ENCODE measurements at regions not wholly inside any gene's neighbourhood (a gene's known extent, or its start where the extent isn't known, plus 50 kb on each side); places are given as distances from the start of the nearest gene placed in this dataset.

GRCh38 chr3:20747741-20748140, 561.7 kb upstream of the SGO1 start:
- H3K23ac ChIP-seq (ENCODE audit: insufficient read length) = no peak overlapping the region
- WGBS, 2 experiments (ENCODE audit: extremely low coverage in 1 of 2, insufficient coverage in 1 of 2, insufficient read length in 1 of 2, insufficient replicate concordance in 2 of 2, low coverage in 1 of 2, low lambda C conversion rate in 2 of 2, missing lambda C conversion rate in 1 of 2) = 88% methylated on average over 1 of the region's 1 CpG; no CpG with 5 or more reads in 1 of the 2 experiments
- no peak overlapping the region for H3K14ac ChIP-seq (ENCODE audit: insufficient read length)
- POLR2A ChIA-PET (ENCODE audit: partially characterized antibody) = no interaction called here
- H3K9ac ChIP-seq (replicated peaks in 1 of 4; ENCODE audit: extremely low read depth in 1 of 4, low read depth in 3 of 4, low read length in 3 of 4) = no peak overlapping the region
- no peaks in the 10 kb centered on the region for H3K79me2 ChIP-seq (ENCODE audit: control insufficient read depth in 1 of 2, insufficient read depth in 2 of 2, low read length in 2 of 2)
- H4K8ac ChIP-seq (ENCODE audit: extremely low read depth, insufficient read depth, low read length) = no peak overlapping the region
- no peak overlapping the region for H4K5ac ChIP-seq (ENCODE audit: insufficient read length, low read depth, low read length)
- H2AK5ac ChIP-seq (ENCODE audit: low read depth, low read length) = no peak overlapping the region
- H2BK15ac ChIP-seq (ENCODE audit: low read length) = no peak overlapping the region
- DNase-seq (ENCODE audit: low read depth in 1 of 2, low spot score in 2 of 2) (no peak), FAIRE-seq (no peak)
- no peaks in the 10 kb centered on the region for H4K20me1 ChIP-seq (replicated peaks in 1 of 2; ENCODE audit: control insufficient read depth in 1 of 2, insufficient read depth in 2 of 2, low read length in 2 of 2)
- no peaks in the 10 kb centered on the region for H3K79me1 ChIP-seq (ENCODE audit: low read depth, low read length)
- H3K4ac ChIP-seq (replicated peaks; ENCODE audit: insufficient read length, low read depth, low read length) = no peak overlapping the region
- H3K4me2 ChIP-seq (ENCODE audit: insufficient read depth in 1 of 2, low read depth in 2 of 2, low read length in 2 of 2) = no peak overlapping the region
- no peak overlapping the region for H3K4me3 ChIP-seq (ENCODE audit: extremely low read depth in 1 of 4, insufficient read depth in 2 of 4, low read depth in 3 of 4, low read length in 4 of 4)
- CTCF ChIA-PET (ENCODE audit: partially characterized antibody) = no interaction called here
- H2AFZ ChIP-seq (ENCODE audit: low read length) = no peak overlapping the region
- no peak overlapping the region for H2BK120ac ChIP-seq (replicated peaks; ENCODE audit: low read depth, low read length)
- H3K36me3 ChIP-seq (ENCODE audit: control insufficient read depth in 2 of 4, insufficient read depth in 4 of 4, low read length in 3 of 4) = no peaks in the 10 kb centered on the region
- no peak overlapping the region for H2BK5ac ChIP-seq (ENCODE audit: low read depth, low read length)
- peaks cover 0 to 7% (median 1%) of the 10 kb centered on the region in 4 experiments; a peak in 4 of 7 replicates for H3K4me1 ChIP-seq (replicated peaks in 1 of 4; ENCODE audit: control insufficient read depth in 3 of 4, insufficient read depth in 4 of 4, low read length in 3 of 4)
- no peaks in the 10 kb centered on the region for H3K27me3 ChIP-seq (replicated peaks in 1 of 4; ENCODE audit: control insufficient read depth in 3 of 4, extremely low read depth in 1 of 4, insufficient read depth in 3 of 4, low read length in 3 of 4)
- no peak overlapping the region for H2BK20ac ChIP-seq (ENCODE audit: low read length)
- H3K23me2 ChIP-seq (ENCODE audit: low read depth, low read length) = no peaks in the 10 kb centered on the region
- H3K18ac ChIP-seq (ENCODE audit: extremely low read depth, low read length) = no peak overlapping the region
- no peak overlapping the region for H3K56ac ChIP-seq (replicated peaks; ENCODE audit: insufficient read length, low read depth, low read length)
- no peak overlapping the region for H4K91ac ChIP-seq (replicated peaks; ENCODE audit: insufficient read length, low read length)
- H3K9me3 ChIP-seq (ENCODE audit: insufficient read depth in 2 of 2, low read depth in 1 of 2, low read length in 1 of 2) = no peaks in the 10 kb centered on the region
- H2BK12ac ChIP-seq (ENCODE audit: low read depth, low read length) = no peak overlapping the region
- no peak overlapping the region for H3K27ac ChIP-seq (ENCODE audit: low read depth, low read length)
- no peak for TF ChIP-seq GABPA (IDR thresholded peaks at IDR 0.05; ENCODE audit: borderline replicate concordance, insufficient read depth, low read length)
- TF ChIP-seq EGR1 (IDR thresholded peaks at IDR 0.05; ENCODE audit: borderline replicate concordance, low read depth, low read length) = no peak
- no peak for TF ChIP-seq GTF2F1 (IDR thresholded peaks at IDR 0.05; ENCODE audit: borderline replicate concordance, low read depth, low read length)
- TF ChIP-seq EZH2 (IDR thresholded peaks at IDR 0.05; ENCODE audit: low read depth, low read length, severe bottlenecking) = no peak
- TF ChIP-seq EP300 (IDR thresholded peaks at IDR 0.05; ENCODE audit: borderline replicate concordance in 1 of 2, low read depth in 2 of 2, low read length in 2 of 2) = no peak
- TF ChIP-seq SRF (IDR thresholded peaks at IDR 0.05; ENCODE audit: low read depth, low read length) = no peak
- TF ChIP-seq CBX8 (IDR thresholded peaks at IDR 0.05; ENCODE audit: borderline replicate concordance, low read depth, low read length) = no peak
- TF ChIP-seq PHF8 (conservative IDR thresholded peaks at IDR 0.05; ENCODE audit: low read depth, low read length) = no peak
- TF ChIP-seq SUZ12 (IDR thresholded peaks at IDR 0.05; ENCODE audit: low read length) = no peak
- TF ChIP-seq JUN (IDR thresholded peaks at IDR 0.05; ENCODE audit: low read depth, low read length) = no peak
- TF ChIP-seq SAP30 (IDR thresholded peaks at IDR 0.05; ENCODE audit: insufficient read depth, insufficient replicate concordance, low read length) = no peak
- no peak for TF ChIP-seq TBP (IDR thresholded peaks at IDR 0.05; ENCODE audit: low read depth, low read length)
- TF ChIP-seq POLR2A (IDR thresholded peaks at IDR 0.05; ENCODE audit: control extremely low read depth in 1 of 2, low read depth in 2 of 2, low read length in 2 of 2) = no peak
- no peak for TF ChIP-seq KDM5A (IDR thresholded peaks at IDR 0.05; ENCODE audit: low read length)
